IMR-90 (cell line): ENCODE measurements at regions not wholly inside any gene's neighbourhood (a gene's known extent, or its start where the extent isn't known, plus 50 kb on each side); places are given as distances from the start of the nearest gene placed in this dataset.

ENCODE experiments used
- BHLHE40 ChIP-seq: fragments of 150-350 bp; IDR thresholded peaks from 2 replicates; pipeline ENCODE4 v1.6.1; 2016; ENCODE audit warnings: mild to moderate bottlenecking, low read depth, low read length
- CEBPB ChIP-seq: IDR thresholded peaks from 2 replicates; pipeline ENCODE4 v1.6.1; 2012; ENCODE audit warnings: low read depth, low read length, improper control_type of control experiment
- CTCF ChIP-seq: conservative IDR thresholded peaks from 2 replicates; pipeline ENCODE4 v1.5.1; 2012; ENCODE audit warnings: mild to moderate bottlenecking, low read depth, low read length, improper control_type of control experiment
- ELK1 ChIP-seq: fragments of 150-350 bp; IDR thresholded peaks from 2 replicates; pipeline ENCODE4 v1.6.1; 2016; ENCODE audit warnings: low read depth, mild to moderate bottlenecking, low read length, moderate library complexity, borderline replicate concordance
- MAZ ChIP-seq: IDR thresholded peaks from 2 replicates; pipeline ENCODE4 v1.6.1; 2012; ENCODE audit warnings: low read depth, mild to moderate bottlenecking, low read length, improper control_type of control experiment, moderate library complexity, borderline replicate concordance
- MXI1 ChIP-seq: IDR thresholded peaks from 2 replicates; pipeline ENCODE4 v1.6.1; 2012; ENCODE audit warnings: low read depth, mild to moderate bottlenecking, low read length, moderate library complexity, borderline replicate concordance
- POLR2A ChIP-seq: IDR thresholded peaks from 2 replicates; pipeline ENCODE4 v1.6.1; 2012; ENCODE audit warnings: mild to moderate bottlenecking, low read depth, low read length
- RAD21 ChIP-seq: IDR thresholded peaks from 2 replicates; pipeline ENCODE4 v1.6.1; 2012; ENCODE audit warnings: low read length, improper control_type of control experiment
- RCOR1 ChIP-seq: IDR thresholded peaks from 2 replicates; pipeline ENCODE4 v1.6.1; 2012; ENCODE audit warnings: mild to moderate bottlenecking, low read length, improper control_type of control experiment; ENCODE audit not compliant: insufficient replicate concordance
- RFX5 ChIP-seq: IDR thresholded peaks from 2 replicates; pipeline ENCODE4 v1.8.0; 2012; ENCODE audit warnings: low read depth, mild to moderate bottlenecking, low read length, moderate library complexity
- USF2 ChIP-seq: fragments of 150-350 bp; IDR thresholded peaks from 2 replicates; pipeline ENCODE4 v1.6.1; 2017; ENCODE audit warnings: mild to moderate bottlenecking, antibody characterized with exemption, low read length, low read depth

- TF ChIP-seq MXI1 (no peak), CTCF (no peak), POLR2A (no peak), RAD21 (no peak), BHLHE40 (no peak), USF2 (no peak), RFX5 (no peak), RCOR1 (no peak), CEBPB (no peak), MAZ (no peak), ELK1 (no peak)
Observed at GRCh38 chrX:65902011-65902410, 137.9 kb downstream of the VSIG4 start.
